RWPE2 (cell line): ENCODE measurements at regions not wholly inside any gene's neighbourhood (a gene's known extent, or its start where the extent isn't known, plus 50 kb on each side); places are given as distances from the start of the nearest gene placed in this dataset.

ENCODE experiments used
- ATAC-seq: fragments of 200-7000 bp; cut with Tn5 transposase; 3 replicates; pipeline ENCODE4 v1.9.1; 2021; ENCODE audit warnings: low read depth
- DNase-seq: peaks from one replicate; pipeline ENCODE4 v3.0.0-alpha.2; 2020; ENCODE audit warnings: low spot score
- H3K27ac ChIP-seq: fragments of 450-650 bp; 2 replicates; pipeline ENCODE4 v1.5.1; 2017; ENCODE audit warnings: mild to moderate bottlenecking; ENCODE audit not compliant: poor library complexity, severe bottlenecking
- H3K27me3 ChIP-seq: fragments of 250-450 bp; sonication (Bioruptor Pico); 2 replicates; pipeline ENCODE4 v1.5.1; 2021; ENCODE audit warnings: mild to moderate bottlenecking, moderate library complexity; ENCODE audit not compliant: insufficient read depth, poor library complexity, severe bottlenecking
- H3K36me3 ChIP-seq: fragments of 250-450 bp; sonication (Bioruptor Pico); 2 replicates; pipeline ENCODE4 v1.5.1; 2020; ENCODE audit warnings: low read depth, mild to moderate bottlenecking, moderate library complexity
- H3K4me1 ChIP-seq: fragments of 250-450 bp; sonication (Bioruptor Pico); 2 replicates; pipeline ENCODE4 v1.5.1; 2021; ENCODE audit warnings: mild to moderate bottlenecking, moderate library complexity; ENCODE audit not compliant: insufficient read depth, poor library complexity, severe bottlenecking
- H3K4me3 ChIP-seq: fragments of 250-450 bp; sonication (Bioruptor Pico); 2 replicates; pipeline ENCODE4 v1.5.1; 2021; ENCODE audit warnings: mild to moderate bottlenecking, moderate library complexity; ENCODE audit not compliant: severe bottlenecking
- H3K9me3 ChIP-seq: fragments of 250-450 bp; sonication (Bioruptor Pico); 2 replicates; pipeline ENCODE4 v1.5.1; 2021; ENCODE audit warnings: mild to moderate bottlenecking, moderate library complexity; ENCODE audit not compliant: severe bottlenecking
- CTCF ChIP-seq: fragments of 450-650 bp; IDR thresholded peaks from one replicate; pipeline ENCODE4 v1.5.1; 2017; ENCODE audit warnings: mild to moderate bottlenecking, moderate library complexity; ENCODE audit not compliant: poor library complexity, severe bottlenecking

DNA sequence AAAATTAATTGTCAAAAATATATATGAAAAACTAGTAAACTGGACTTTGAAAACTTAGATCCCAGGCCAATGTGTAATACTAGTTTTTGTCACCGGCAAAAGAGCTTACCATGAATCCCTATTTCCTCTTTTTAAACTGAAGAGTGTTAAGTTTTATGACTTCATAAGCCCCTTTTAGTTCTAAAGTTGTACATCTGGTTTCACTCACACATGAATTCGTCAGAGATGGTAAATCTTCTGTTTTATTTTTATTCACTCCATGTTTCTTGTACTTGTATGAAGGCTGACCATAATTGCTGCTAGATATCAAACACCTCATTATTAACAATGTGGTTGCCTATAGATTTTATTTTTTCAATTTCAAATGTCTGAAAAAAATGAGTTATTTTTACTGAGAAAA, 827.9 kb downstream of the PCDH7 start:
- TF ChIP-seq CTCF, result no peak
- no peaks in the 10 kb centered on the region for H3K9me3 ChIP-seq
- no peak for ATAC-seq

GRCh38 chr4:31548823-31549222, 828.7 kb downstream of the PCDH7 start:
- no peaks in the 10 kb centered on the region for H3K4me1 ChIP-seq
- H3K36me3 ChIP-seq, result no peaks in the 10 kb centered on the region
- ATAC-seq, result no peak
- no peaks in the 10 kb centered on the region for H3K9me3 ChIP-seq
- no peak for DNase-seq
- no peak for TF ChIP-seq CTCF
- H3K27ac ChIP-seq, result no peak overlapping the region
- H3K4me3 ChIP-seq, result no peak overlapping the region
- no peaks in the 10 kb centered on the region for H3K27me3 ChIP-seq

More for the DNA sequence above, 827.9 kb downstream of the PCDH7 start:
- no peak for DNase-seq
- Histone ChIP-seq H3K36me3 (no peaks in the 10 kb centered on the region), H3K27me3 (no peaks in the 10 kb centered on the region), H3K4me1 (no peaks in the 10 kb centered on the region), H3K4me3 (no peak overlapping the region), H3K27ac (no peak overlapping the region)

- H3K27me3 ChIP-seq, result no peaks in the 10 kb centered on the region
- no peaks in the 10 kb centered on the region for H3K36me3 ChIP-seq
- H3K27ac ChIP-seq, result no peak overlapping the region
- H3K4me3 ChIP-seq, result no peak overlapping the region
- ATAC-seq (no peak), DNase-seq (no peak)
- no peaks in the 10 kb centered on the region for H3K9me3 ChIP-seq
- no peaks in the 10 kb centered on the region for H3K4me1 ChIP-seq
- TF ChIP-seq CTCF, result no peak
Measured at GRCh38 chr4:31549256-31549655, 829.1 kb downstream of the PCDH7 start.

DNA sequence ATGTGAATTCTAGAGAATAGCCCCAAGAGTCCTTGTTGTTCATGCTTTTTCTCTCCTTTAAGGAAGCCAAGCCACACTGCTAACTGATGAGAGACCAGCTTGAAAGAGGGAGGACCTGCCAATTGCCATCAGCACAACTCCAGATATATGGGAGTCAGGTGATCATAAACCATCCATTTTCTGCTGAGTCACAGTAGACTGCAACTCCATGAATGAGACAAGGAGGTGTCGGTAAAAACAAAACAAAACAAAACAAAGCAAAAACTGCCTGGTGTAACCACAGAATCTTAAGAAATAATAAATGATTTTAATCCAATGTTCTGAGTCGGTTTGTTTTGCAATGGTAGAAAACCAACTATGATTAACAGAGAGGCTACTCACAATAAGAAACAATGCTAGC, 837.3 kb downstream of the PCDH7 start:
- H3K36me3 ChIP-seq, result no peaks in the 10 kb centered on the region
- no peak overlapping the region for H3K4me3 ChIP-seq
- no peaks in the 10 kb centered on the region for H3K27me3 ChIP-seq
- H3K4me1 ChIP-seq, result no peaks in the 10 kb centered on the region
- H3K9me3 ChIP-seq, result no peaks in the 10 kb centered on the region
- no peak for DNase-seq
- no peak for ATAC-seq
- TF ChIP-seq CTCF, result no peak
- H3K27ac ChIP-seq, result no peak overlapping the region

GRCh38 chr4:31573554-31573953, 853.4 kb downstream of the PCDH7 start:
- ATAC-seq, result no peak

More at GRCh38 chr4:31573554-31573953, 853.4 kb downstream of the PCDH7 start:
- H3K4me3 ChIP-seq, result no peak overlapping the region
- H3K27ac ChIP-seq, result no peak overlapping the region
- DNase-seq, result no peak
- H3K36me3 ChIP-seq, result no peaks in the 10 kb centered on the region
- no peaks in the 10 kb centered on the region for H3K27me3 ChIP-seq
- TF ChIP-seq CTCF, result no peak
- H3K4me1 ChIP-seq, result no peaks in the 10 kb centered on the region
- no peaks in the 10 kb centered on the region for H3K9me3 ChIP-seq
